SKM-1 treated with dmso at 0.1 percent for 144 hours (cell line): ENCODE measurements at regions not wholly inside any gene's neighbourhood (a gene's known extent, or its start where the extent isn't known, plus 50 kb on each side); places are given as distances from the start of the nearest gene placed in this dataset.
"Not testable (repeated sequence)": the region's sequence is repeated elsewhere in the genome, so short reads cannot be mapped to it uniquely, and the experiment has no call there.

Source experiments
- DNase-seq: peaks from one replicate; lab custom pipeline; 2025; ENCODE audit not compliant: unreplicated experiment; lab: John Stamatoyannopoulos, UW

GRCh38 chr1:213415691-213416380 is 364.8 kb downstream of the RPS6KC1 start:
- no peak for DNase-seq

- DNase-seq: no peak
Measured at GRCh38 chr1:213416461-213417224, 365.6 kb downstream of the RPS6KC1 start.

- DNase-seq: no peak
Measured at GRCh38 chr1:213417225-213417820, 366.3 kb downstream of the RPS6KC1 start.

- DNase-seq: no peak
Measured at GRCh38 chr1:213417846-213418245, 366.8 kb downstream of the RPS6KC1 start.

GRCh38 chr1:213418268-213419071 is 367.4 kb downstream of the RPS6KC1 start:
- DNase-seq: no peak

- no peak for DNase-seq
Measured at GRCh38 chr1:213419401-213420030, 368.5 kb downstream of the RPS6KC1 start.

- DNase-seq: not testable (repeated sequence)
Measured at GRCh38 chr1:213421178-213421577, 370.1 kb downstream of the RPS6KC1 start.

DNA sequence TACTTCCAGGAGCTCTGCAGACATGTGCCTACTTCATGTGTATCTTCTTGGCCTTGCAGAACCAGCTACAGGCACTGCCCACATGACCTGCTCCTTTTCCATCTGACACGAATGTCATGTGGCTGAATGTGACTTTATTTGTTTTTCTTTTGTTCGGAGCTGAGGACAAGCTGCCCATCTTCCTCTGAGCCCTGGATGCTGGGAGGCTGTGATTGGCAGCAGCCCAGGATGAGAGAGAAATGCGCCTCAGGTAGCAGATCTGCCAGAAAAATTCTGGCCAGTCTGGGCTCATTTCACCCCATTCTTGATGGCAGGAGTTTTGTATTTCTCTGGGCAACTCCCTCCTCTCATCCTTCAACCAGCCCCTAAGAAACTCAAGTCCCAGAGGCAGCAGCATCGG is 372.0 kb downstream of the RPS6KC1 start:
- DNase-seq: no peak

DNA sequence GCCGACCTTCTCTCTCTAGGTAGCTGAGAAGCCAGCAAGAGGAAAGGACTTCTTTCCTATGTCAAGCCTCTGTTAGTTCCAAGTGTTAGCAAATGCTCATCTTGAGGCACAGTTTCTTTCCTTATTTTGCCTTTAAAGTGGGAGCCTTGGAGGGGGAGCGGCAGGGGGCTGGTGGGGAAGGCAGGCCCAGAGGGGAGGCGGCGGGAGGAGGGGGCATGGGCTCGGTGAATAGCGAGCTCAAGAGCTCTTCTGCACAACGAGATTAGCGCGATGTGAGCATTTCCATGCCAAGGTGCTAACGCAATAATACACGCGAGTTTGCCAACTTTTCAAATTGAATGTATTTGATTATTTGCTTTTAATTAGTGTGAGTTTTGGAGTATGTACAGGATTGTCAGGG is 372.6 kb downstream of the RPS6KC1 start:
- no peak for DNase-seq

- no peak for DNase-seq
Measured at GRCh38 chr1:213425376-213426030, 374.5 kb downstream of the RPS6KC1 start.

GRCh38 chr1:213429642-213430041 is 378.6 kb downstream of the RPS6KC1 start:
- DNase-seq: no peak

DNA sequence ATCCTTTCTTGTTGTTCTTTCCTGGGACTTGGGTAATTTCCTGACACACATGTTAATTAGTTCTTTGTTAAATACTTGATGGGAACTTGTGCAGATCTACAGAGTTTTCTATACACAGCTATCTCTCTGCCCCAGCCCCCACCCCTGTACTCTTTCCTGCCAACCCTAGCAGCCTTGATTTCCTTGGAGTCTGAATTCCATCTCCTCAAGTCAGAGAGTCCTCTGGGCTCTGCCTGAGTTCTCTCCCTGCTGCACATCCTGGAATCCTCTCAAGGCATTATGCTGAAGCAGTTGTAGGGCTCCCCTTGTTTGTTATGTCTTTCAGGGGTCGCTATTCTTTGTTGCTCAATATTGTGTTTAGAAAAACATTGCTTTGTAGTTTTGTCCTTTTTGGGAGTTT is 384.7 kb downstream of the RPS6KC1 start:
- no peak for DNase-seq

- no peak for DNase-seq
Measured at GRCh38 chr1:213438339-213438738, 387.3 kb downstream of the RPS6KC1 start.

- no peak for DNase-seq
Measured at GRCh38 chr1:213439703-213440102, 388.7 kb downstream of the RPS6KC1 start.

- no peak for DNase-seq
Measured at GRCh38 chr1:213440766-213441165, 389.7 kb downstream of the RPS6KC1 start.

- no peak for DNase-seq
Measured at GRCh38 chr1:213443415-213443814, 392.4 kb downstream of the RPS6KC1 start.

DNA sequence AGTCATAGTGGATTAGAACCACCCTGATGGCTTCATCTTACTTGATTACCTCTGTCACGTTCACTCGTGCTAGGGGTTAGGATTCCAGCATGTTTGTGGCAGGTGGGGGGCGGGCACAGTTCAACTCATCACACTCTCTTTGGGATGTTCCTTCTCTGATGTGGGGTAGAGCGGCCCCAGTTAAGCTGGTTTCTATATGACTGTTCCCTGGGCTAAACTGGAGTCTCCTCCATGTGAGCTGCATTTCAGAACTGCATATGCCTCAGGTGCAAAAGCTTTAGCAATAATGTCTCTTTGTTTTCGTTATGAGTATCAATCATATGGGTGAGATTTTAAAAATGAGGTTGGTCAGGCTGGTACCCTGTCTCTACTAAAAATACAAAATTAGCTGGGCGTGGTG is 393.2 kb downstream of the RPS6KC1 start:
- no peak for DNase-seq

DNA sequence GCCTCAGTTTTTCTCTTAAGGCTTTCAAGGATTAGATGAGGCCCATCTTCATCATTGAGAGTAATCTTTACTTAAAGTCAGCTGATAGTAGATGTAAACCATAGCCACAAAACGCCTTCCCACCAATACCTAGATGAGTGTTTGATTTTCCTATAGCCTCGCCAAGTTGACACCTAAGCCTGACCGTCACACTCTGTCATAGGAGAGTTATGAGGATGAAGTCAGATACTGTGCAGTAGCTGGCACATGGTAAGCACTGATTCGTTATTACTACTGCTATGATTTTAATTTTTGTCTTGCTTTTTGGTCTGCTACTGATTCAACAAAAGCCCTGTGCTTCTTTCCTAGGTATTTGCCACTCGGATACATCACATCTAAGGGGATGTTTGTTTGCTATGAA is 395.5 kb downstream of the RPS6KC1 start:
- DNase-seq: no peak

DNA sequence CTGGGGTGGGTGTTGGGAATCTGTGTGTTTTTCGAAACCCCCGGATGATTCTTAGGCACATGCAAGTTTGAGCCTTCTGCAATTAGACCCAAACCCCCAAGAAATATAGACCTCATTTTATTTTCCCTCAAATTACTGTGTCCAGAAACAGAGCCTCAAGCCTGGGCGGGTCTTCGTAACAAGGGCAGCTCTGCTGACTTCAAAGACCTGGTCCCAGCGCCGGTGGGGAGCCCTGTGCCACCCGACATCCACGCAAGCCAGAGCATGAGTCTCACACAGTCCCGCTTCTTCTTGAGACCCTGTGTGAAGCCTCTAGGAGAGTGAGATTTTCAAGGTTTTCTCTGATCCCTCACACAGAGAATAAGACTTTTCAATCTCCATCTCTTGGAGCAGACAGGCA is 397.3 kb downstream of the RPS6KC1 start:
- DNase-seq: no peak

DNA sequence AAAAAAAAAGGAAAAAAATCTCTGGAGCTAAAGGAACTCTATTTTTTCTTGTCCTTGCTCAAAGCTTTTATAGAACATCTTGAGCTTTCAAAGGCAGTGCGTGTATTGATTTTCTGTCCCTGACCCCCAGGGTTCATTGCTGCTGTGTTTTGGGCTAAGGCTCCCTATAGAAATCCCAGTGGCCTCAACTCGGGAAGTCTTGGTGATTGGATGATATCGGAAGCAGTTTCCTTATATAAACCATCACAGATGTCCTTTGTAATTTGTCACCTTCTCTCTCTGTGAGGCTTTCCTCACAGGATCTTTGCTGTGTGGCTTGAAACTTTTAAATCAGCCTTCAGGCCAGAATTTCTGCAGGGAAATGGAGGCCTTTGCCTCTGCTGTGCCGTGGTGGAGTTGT is 397.7 kb downstream of the RPS6KC1 start:
- no peak for DNase-seq
